HCT116 (cell line): ENCODE measurements at regions not wholly inside any gene's neighbourhood (a gene's known extent, or its start where the extent isn't known, plus 50 kb on each side); places are given as distances from the start of the nearest gene placed in this dataset.

Source experiments
- CBX3 ChIP-seq: IDR thresholded peaks from 2 replicates; pipeline ENCODE4 v1.6.1; 2012; ENCODE audit warnings: low read depth
- EZH2 ChIP-seq: fragments of 200-600 bp; sonication (generic); IDR thresholded peaks from 2 replicates; pipeline ENCODE4 v1.6.1; 2017; ENCODE audit warnings: antibody characterized with exemption, mixed run types
- EZH2phosphoT487 ChIP-seq: fragments of 200-600 bp; IDR thresholded peaks from 2 replicates; pipeline ENCODE4 v1.6.1; 2018; ENCODE audit warnings: antibody characterized with exemption, borderline replicate concordance
- FOSL1 ChIP-seq: IDR thresholded peaks from 2 replicates; pipeline ENCODE4 v1.6.1; 2012; ENCODE audit warnings: low read depth
- POLR2A ChIP-seq: IDR thresholded peaks from 2 replicates; pipeline ENCODE4 v1.7.0; 2011; ENCODE audit warnings: borderline replicate concordance; ENCODE audit not compliant: insufficient read depth, insufficient read length; ENCODE audit errors: extremely low read depth
- POLR2AphosphoS5 ChIP-seq: IDR thresholded peaks from 2 replicates; pipeline ENCODE4 v1.6.1; 2011; ENCODE audit warnings: mild to moderate bottlenecking, low read depth, low read length, moderate library complexity
- REST ChIP-seq: IDR thresholded peaks from 2 replicates; pipeline ENCODE4 v1.6.1; 2012; ENCODE audit warnings: low read depth
- SRF ChIP-seq: IDR thresholded peaks from 2 replicates; pipeline ENCODE4 v1.6.1; 2012; ENCODE audit warnings: low read depth
- YY1 ChIP-seq: IDR thresholded peaks from 2 replicates; pipeline ENCODE4 v1.6.1; 2011; ENCODE audit warnings: low read length, low read depth, moderate library complexity, mild to moderate bottlenecking; ENCODE audit not compliant: insufficient replicate concordance; ENCODE audit errors: extremely low read depth
- ZBTB33 ChIP-seq: IDR thresholded peaks from 2 replicates; pipeline ENCODE4 v1.6.1; 2011; ENCODE audit warnings: mild to moderate bottlenecking, low read length, moderate library complexity; ENCODE audit not compliant: insufficient replicate concordance; ENCODE audit errors: extremely low read depth
- TF ChIP-seq, protein P1 (sequence below): IDR thresholded peaks from 2 replicates; pipeline ENCODE4 v1.6.1; 2012
- TF ChIP-seq, protein P2 (sequence below), 3 experiments: fragments of 200-600 bp in 1 of 3; sonication (generic) in 1 of 3; IDR thresholded peaks in 2 of 3; conservative IDR thresholded peaks in 1 of 3; 2 replicates each; pipeline ENCODE4 v1.5.1; 2012 to 2017; ENCODE audit warnings: low read depth in 2 of 3, low read length in 2 of 3, antibody characterized with exemption in 1 of 3, borderline replicate concordance in 1 of 3, control low read depth in 1 of 3, mild to moderate bottlenecking in 1 of 3, mixed read lengths in 1 of 3, mixed run types in 1 of 3, moderate library complexity in 1 of 3; ENCODE audit not compliant: insufficient read depth in 1 of 3

- TF ChIP-seq, protein P1, sequence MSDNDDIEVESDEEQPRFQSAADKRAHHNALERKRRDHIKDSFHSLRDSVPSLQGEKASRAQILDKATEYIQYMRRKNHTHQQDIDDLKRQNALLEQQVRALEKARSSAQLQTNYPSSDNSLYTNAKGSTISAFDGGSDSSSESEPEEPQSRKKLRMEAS = no peak
- TF ChIP-seq REST (no peak), FOSL1 (no peak), EZH2phosphoT487 (no peak), CBX3 (no peak), POLR2A (no peak), SRF (no peak), ZBTB33 (no peak), POLR2AphosphoS5 (no peak), YY1 (no peak), EZH2 (no peak)
- TF ChIP-seq, protein P2, sequence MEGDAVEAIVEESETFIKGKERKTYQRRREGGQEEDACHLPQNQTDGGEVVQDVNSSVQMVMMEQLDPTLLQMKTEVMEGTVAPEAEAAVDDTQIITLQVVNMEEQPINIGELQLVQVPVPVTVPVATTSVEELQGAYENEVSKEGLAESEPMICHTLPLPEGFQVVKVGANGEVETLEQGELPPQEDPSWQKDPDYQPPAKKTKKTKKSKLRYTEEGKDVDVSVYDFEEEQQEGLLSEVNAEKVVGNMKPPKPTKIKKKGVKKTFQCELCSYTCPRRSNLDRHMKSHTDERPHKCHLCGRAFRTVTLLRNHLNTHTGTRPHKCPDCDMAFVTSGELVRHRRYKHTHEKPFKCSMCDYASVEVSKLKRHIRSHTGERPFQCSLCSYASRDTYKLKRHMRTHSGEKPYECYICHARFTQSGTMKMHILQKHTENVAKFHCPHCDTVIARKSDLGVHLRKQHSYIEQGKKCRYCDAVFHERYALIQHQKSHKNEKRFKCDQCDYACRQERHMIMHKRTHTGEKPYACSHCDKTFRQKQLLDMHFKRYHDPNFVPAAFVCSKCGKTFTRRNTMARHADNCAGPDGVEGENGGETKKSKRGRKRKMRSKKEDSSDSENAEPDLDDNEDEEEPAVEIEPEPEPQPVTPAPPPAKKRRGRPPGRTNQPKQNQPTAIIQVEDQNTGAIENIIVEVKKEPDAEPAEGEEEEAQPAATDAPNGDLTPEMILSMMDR (IDR thresholded peaks at IDR 0.05 in 2 of 3, conservative IDR thresholded peaks at IDR 0.05 in 1 of 3; ENCODE audit: borderline replicate concordance in 1 of 3, insufficient read depth in 1 of 3, low read depth in 2 of 3, low read length in 2 of 3) = no peak
Measured at GRCh38 chr12:5194306-5194705, 150.6 kb downstream of the KCNA5 start.
